Mammary epithelial cell (primary cell): ENCODE measurements at regions not wholly inside any gene's neighbourhood (a gene's known extent, or its start where the extent isn't known, plus 50 kb on each side); places are given as distances from the start of the nearest gene placed in this dataset.

ENCODE experiments used
- CTCF ChIP-seq, 2 donors: IDR thresholded peaks in 1 of 2; conservative IDR thresholded peaks in 1 of 2; 2 replicates each; pipeline ENCODE4 v1.5.1; 2011 to 2012; ENCODE audit warnings: inconsistent platforms in 2 of 2, low read length in 2 of 2, mild to moderate bottlenecking in 2 of 2, control low read depth in 1 of 2, low read depth in 1 of 2; ENCODE audit not compliant: insufficient read depth in 1 of 2; ENCODE audit errors: extremely low read depth in 1 of 2
- EZH2 ChIP-seq: IDR thresholded peaks from 2 replicates; pipeline ENCODE4 v1.6.1; 2012; ENCODE audit warnings: low read length, inconsistent platforms, borderline replicate concordance

DNA sequence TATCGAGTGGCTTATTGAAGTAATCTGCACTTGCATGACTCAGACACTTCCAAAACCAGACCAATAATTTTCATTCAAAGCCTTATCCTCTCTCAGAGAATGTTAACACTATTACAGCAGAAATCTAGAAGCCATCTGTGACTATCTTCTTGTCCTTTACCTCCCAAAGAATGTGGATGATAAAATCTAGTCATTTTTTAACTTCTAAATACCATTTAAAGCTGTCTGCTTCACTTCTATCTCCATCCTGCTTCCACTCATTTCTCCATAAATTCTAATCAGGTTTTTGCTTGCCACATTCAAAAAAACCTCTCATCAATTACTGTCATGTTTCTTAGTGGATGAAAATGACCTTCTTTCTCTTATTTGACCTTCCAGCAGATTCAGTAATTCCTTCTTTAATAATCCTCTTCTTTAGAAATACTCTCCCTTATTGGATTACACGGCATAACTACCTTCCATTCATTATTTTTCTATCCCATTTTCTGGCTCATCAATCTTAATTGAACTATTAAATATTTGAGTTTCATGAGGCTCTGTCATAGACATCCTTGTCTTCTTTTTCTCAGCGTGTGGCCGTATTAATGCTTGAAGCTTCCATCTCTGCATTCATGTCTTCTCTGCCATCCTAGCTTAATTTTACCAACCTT lies 1999.4 kb downstream of the MRPL39 start:
- TF ChIP-seq CTCF (conservative IDR thresholded peaks at IDR 0.05 in 1 of 2, IDR thresholded peaks at IDR 0.05 in 1 of 2; ENCODE audit: extremely low read depth in 1 of 2, insufficient read depth in 1 of 2, low read depth in 1 of 2, low read length in 2 of 2) (no peak), EZH2 (no peak)
